Esophagus squamous epithelium (tissue), 5 donors: ENCODE measurements at regions not wholly inside any gene's neighbourhood (a gene's known extent, or its start where the extent isn't known, plus 50 kb on each side); places are given as distances from the start of the nearest gene placed in this dataset.

Experiments
- DNase-seq: peaks from one replicate; lab custom pipeline; 2025; lab: John Stamatoyannopoulos, UW
- H3K27ac ChIP-seq, 4 donors: fragments of 200-600 bp; sonication (generic); one replicate each; pipeline ENCODE4 v1.5.1; 2016 to 2019; ENCODE audit warnings: mild to moderate bottlenecking in 1 of 4
- H3K27me3 ChIP-seq, 4 donors: fragments of 200-600 bp; sonication (generic); 1 replicate in 3 of 4; 2 replicates in 1 of 4; pipeline versions ENCODE4 v1.5.1 to v1.6.0; 2017 to 2021; ENCODE audit warnings: antibody characterized with exemption in 1 of 4
- H3K36me3 ChIP-seq, 3 donors: fragments of 200-600 bp; sonication (generic); one replicate each; pipeline ENCODE4 v1.5.1; 2016 to 2019
- H3K4me1 ChIP-seq, 3 donors: fragments of 200-600 bp; sonication (generic); one replicate each; pipeline ENCODE4 v1.5.1; 2017 to 2019
- H3K4me3 ChIP-seq, 4 donors: fragments of 200-600 bp; sonication (generic); 1 replicate in 3 of 4; 2 replicates in 1 of 4; pipeline ENCODE4 v1.5.1; 2016 to 2019; ENCODE audit warnings: mild to moderate bottlenecking in 2 of 4, moderate library complexity in 1 of 4
- H3K9me3 ChIP-seq, 3 donors: fragments of 200-600 bp; sonication (generic); one replicate each; pipeline ENCODE4 v1.5.1; 2016 to 2019
- POLR2A ChIP-seq, 4 donors: fragments of 450-650 bp; IDR thresholded peaks; one replicate each; pipeline ENCODE4 v1.6.1; 2017; ENCODE audit warnings: antibody characterized with exemption in 4 of 4, mild to moderate bottlenecking in 4 of 4, moderate library complexity in 3 of 4
- WGBS, 2 donors: methylation state at CpG; one replicate each; pipeline ENCODE4 v1.1.5; 2018; 5-methylcytosine and 5-hydroxymethylcytosine counted together
- intact Hi-C: fragments of 100-400 bp; cut with DNase I; formaldehyde crosslinking; loops from one replicate; pipeline ENCODE4 v1.15.0; 2022
- TF ChIP-seq, protein P1 (sequence below), 6 experiments: fragments of 450-650 bp in 4 of 6; fragments of 200-600 bp in 2 of 6; sonication (generic) in 2 of 6; IDR thresholded peaks; one replicate each; pipeline ENCODE4 v1.5.1; 2016 to 2019; ENCODE audit warnings: antibody characterized with exemption in 6 of 6, mild to moderate bottlenecking in 4 of 6, moderate library complexity in 4 of 6
- donor health status: DM: yes; HTN: yes; CAD: no.

DNA sequence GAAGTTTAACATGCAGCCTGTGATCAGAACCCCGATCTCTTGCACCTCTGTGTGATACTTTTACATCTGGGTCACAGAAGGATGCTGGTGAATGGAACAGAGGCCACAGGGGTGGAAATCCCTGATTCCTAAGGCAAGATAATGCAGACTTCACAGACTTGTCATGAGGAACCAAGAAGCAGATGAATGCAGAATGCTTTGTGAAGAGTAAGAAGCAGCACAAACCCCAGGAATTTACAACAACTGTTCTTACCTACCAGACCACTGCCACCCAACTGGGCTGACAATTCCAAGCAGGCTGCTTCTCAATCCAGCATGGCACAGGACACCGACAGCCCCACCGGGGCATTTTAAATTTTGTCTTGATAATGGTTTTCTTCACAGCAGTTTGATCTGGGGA lies 113.2 kb upstream of the CD93 start:
- WGBS, 2 donors, result 87 to 100% methylated on average over 1 to 3 of the region's 3 CpGs

DNA sequence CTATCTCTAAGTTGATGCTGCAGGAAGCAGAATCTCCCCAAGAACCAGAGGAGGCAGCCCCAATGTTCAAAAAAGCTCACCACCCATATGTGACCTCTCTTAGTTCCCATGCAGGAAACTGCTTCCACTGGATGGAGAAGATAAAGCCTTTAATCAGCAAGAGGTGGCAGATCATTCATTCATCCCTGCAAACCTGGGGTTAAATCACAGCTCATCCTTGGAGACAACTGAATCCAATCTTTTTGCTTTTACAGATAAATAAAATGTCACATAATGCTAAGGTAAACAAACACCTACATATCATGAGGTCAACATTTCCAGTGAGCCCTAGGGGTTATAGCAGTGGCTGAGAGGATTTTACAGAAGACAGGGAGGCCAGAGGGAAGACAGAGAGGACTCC lies 112.7 kb upstream of the CD93 start:
- H3K27me3 ChIP-seq, result no peaks in the 10 kb centered on the region
- intact Hi-C loops, result no loop called here
- H3K4me3 ChIP-seq, result no peak overlapping the region
- H3K27ac ChIP-seq, result no peak overlapping the region
- H3K9me3 ChIP-seq, result no peaks in the 10 kb centered on the region
- no peak for TF ChIP-seq POLR2A (IDR thresholded peaks at IDR 0.05)
- TF ChIP-seq, protein P1, sequence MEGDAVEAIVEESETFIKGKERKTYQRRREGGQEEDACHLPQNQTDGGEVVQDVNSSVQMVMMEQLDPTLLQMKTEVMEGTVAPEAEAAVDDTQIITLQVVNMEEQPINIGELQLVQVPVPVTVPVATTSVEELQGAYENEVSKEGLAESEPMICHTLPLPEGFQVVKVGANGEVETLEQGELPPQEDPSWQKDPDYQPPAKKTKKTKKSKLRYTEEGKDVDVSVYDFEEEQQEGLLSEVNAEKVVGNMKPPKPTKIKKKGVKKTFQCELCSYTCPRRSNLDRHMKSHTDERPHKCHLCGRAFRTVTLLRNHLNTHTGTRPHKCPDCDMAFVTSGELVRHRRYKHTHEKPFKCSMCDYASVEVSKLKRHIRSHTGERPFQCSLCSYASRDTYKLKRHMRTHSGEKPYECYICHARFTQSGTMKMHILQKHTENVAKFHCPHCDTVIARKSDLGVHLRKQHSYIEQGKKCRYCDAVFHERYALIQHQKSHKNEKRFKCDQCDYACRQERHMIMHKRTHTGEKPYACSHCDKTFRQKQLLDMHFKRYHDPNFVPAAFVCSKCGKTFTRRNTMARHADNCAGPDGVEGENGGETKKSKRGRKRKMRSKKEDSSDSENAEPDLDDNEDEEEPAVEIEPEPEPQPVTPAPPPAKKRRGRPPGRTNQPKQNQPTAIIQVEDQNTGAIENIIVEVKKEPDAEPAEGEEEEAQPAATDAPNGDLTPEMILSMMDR (IDR thresholded peaks at IDR 0.05), result no peak
- H3K4me1 ChIP-seq, result peaks cover 0 to 21% (median 3%) of the 10 kb centered on the region in 3 donors
- no peak for DNase-seq
- no peaks in the 10 kb centered on the region for H3K36me3 ChIP-seq

More for the DNA sequence above, 113.2 kb upstream of the CD93 start:
- no peaks in the 10 kb centered on the region for H3K27me3 ChIP-seq
- peaks cover 0 to 26% (median 4%) of the 10 kb centered on the region in 3 donors for H3K4me1 ChIP-seq
- DNase-seq, result no peak
- no peaks in the 10 kb centered on the region for H3K9me3 ChIP-seq
- no peak overlapping the region for H3K4me3 ChIP-seq
- H3K36me3 ChIP-seq, result no peaks in the 10 kb centered on the region
- no peak overlapping the region for H3K27ac ChIP-seq
- TF ChIP-seq, protein P1 (IDR thresholded peaks at IDR 0.05), result no peak
- no peak for TF ChIP-seq POLR2A (IDR thresholded peaks at IDR 0.05)
- intact Hi-C loops, result no loop called here

DNA sequence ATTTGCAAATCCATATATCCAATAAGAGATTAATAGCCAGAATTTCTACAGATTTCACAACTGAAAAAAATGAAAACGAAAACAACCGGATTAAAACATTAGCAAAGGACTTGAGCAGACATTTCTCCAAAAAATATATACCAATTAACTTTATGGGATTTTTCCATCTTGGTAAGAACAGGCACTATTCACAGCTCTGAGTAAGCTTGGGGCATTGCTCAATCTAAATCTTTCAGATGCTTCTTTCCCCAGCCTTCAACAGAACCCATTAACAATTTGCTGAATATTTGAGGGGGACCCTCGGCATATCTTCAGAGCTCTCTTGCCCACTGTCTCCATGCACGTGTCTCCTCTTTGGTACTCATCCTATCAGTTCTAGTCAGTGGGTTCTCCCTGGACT lies 111.7 kb upstream of the CD93 start:
- Histone ChIP-seq H3K9me3 (no peaks in the 10 kb centered on the region), H3K27ac (no peak overlapping the region), H3K4me1 (peaks cover 0 to 15% (median 0%) of the 10 kb centered on the region in 3 donors), H3K36me3 (no peaks in the 10 kb centered on the region), H3K27me3 (no peaks in the 10 kb centered on the region), H3K4me3 (no peak overlapping the region)
- WGBS, 2 donors, result 85% methylated on average over 4 of the region's 4 CpGs
- DNase-seq, result no peak
- intact Hi-C loops, result no loop called here
- no peak for TF ChIP-seq POLR2A (IDR thresholded peaks at IDR 0.05)
- TF ChIP-seq, protein P1 (IDR thresholded peaks at IDR 0.05), result no peak

DNA sequence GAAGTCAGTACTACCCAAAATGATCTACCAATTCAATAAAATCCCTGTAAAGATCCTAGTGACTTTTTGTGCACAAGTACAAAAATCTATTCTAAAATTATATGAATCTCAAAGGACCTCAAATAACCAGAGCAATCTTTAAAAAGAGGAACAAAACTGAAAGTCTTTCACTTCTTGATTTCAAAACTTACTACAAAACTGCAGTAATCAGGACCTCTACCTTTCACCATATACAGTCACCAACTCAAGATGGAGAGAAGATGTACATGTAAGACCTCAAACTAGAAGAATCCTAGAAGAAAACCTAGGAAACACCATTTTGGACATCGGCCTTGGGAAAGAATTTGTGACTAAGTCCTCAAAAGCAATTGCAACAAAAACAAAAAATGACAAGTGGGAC lies 109.5 kb upstream of the CD93 start:
- intact Hi-C loops, result no loop called here
- Histone ChIP-seq H3K4me1 (peaks cover 0 to 10% (median 4%) of the 10 kb centered on the region in 3 donors), H3K9me3 (no peaks in the 10 kb centered on the region), H3K27me3 (no peaks in the 10 kb centered on the region), H3K4me3 (no peak overlapping the region), H3K27ac (no peak overlapping the region), H3K36me3 (no peaks in the 10 kb centered on the region)
- DNase-seq, result no peak
- 91 to 100% methylated on average over 1 of the region's 1 CpG for WGBS, 2 donors
- TF ChIP-seq, protein P1 (IDR thresholded peaks at IDR 0.05), result no peak
- no peak for TF ChIP-seq POLR2A (IDR thresholded peaks at IDR 0.05)

DNA sequence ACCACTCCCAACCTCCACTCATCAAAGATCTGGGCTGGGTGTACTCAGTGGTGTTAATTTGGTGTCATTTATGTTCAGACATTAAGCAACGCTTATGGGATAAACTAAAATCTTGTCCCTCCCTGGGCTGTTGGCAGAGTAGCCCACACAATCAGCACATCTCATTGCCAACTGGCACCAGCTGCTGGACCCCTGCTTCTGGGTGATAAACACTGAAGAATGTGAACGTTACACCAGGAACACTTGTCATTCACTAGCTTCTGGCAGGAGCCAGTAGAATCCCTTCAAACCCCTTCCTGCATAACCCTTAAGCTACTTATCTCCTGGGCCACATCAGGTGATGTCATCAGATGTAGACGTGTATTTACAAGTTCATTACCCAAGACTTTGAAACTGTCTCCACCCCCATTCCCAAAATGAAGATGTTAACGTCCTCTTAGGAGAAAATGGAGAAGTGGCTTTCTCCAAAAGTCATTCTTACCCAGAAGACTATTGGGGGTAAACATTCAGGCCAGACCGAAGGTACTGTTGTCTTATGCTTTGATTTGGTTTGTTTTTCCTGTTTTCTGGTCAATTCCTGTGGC lies 107.8 kb upstream of the CD93 start:
- no peak for TF ChIP-seq POLR2A (IDR thresholded peaks at IDR 0.05)
- TF ChIP-seq, protein P1 (IDR thresholded peaks at IDR 0.05), result no peak
- Histone ChIP-seq H3K27me3 (no peaks in the 10 kb centered on the region), H3K4me1 (peaks cover 0 to 27% (median 9%) of the 10 kb centered on the region in 3 donors), H3K27ac (no peak overlapping the region), H3K36me3 (no peaks in the 10 kb centered on the region), H3K4me3 (no peak overlapping the region), H3K9me3 (no peaks in the 10 kb centered on the region)
- intact Hi-C loops, result no loop called here
- 41 to 49% methylated on average over 5 of the region's 5 CpGs for WGBS, 2 donors
- DNase-seq, result no peak
